GM12878 (cell line): ENCODE measurements at regions not wholly inside any gene's neighbourhood (a gene's known extent, or its start where the extent isn't known, plus 50 kb on each side); places are given as distances from the start of the nearest gene placed in this dataset.

Experiments
- ATAC-seq: fragments of 200-7000 bp; cut with Tn5 transposase; 3 replicates; pipeline ENCODE4 v1.9.1; 2020; ENCODE audit warnings: mild to moderate bottlenecking, moderate library complexity
- BruUV-seq: library from RNA; stranded (reverse); fragments of 400-500 nt; replicated peaks from 2 replicates; lab custom pipeline; 2021; lab: Mats Ljungman, UMichigan
- CTCF ChIA-PET: fragments of 300-600 bp; sonication (Branson Sonifier 250); formaldehyde crosslinking; extraction: SDS; loops from one replicate; lab custom pipeline; 2021; ENCODE audit warnings: inconsistent platforms; lab: Yijun Ruan, JAX
- POLR2A ChIA-PET: fragments of 350-600 bp; formaldehyde crosslinking; extraction: SDS; loops from one replicate; lab custom pipeline; 2021; ENCODE audit warnings: inconsistent platforms; lab: Charles Lee
- RAD21 ChIA-PET: fragments of 300-600 bp; sonication (Branson Sonifier 250); formaldehyde crosslinking; loops from one replicate; lab custom pipeline; 2023; ENCODE audit warnings: antibody characterized with exemption; ENCODE audit not compliant: unreplicated experiment; lab: Charles Lee
- SMC1A ChIA-PET: fragments of 300-600 bp; sonication (Branson Sonifier 250); formaldehyde crosslinking; loops from one replicate; lab custom pipeline; 2023; ENCODE audit not compliant: unreplicated experiment, uncharacterized antibody; lab: Charles Lee
- DNase-seq: peaks from one replicate; pipeline ENCODE4 v3.0.0-alpha.2; 2011; ENCODE audit warnings: low read depth, low spot score
- FAIRE-seq: peaks from 3 replicates; lab custom pipeline; 2011; peaks lifted over from hg19 to GRCh38; lab: Jason Lieb, UNC
- H2AFZ ChIP-seq: 2 replicates; pipeline ENCODE4 v1.6.0; 2011; ENCODE audit warnings: low read depth, low read length, control low read depth; ENCODE audit not compliant: control insufficient read depth
- H3K27ac ChIP-seq: 2 replicates; pipeline ENCODE4 v1.5.1; 2011; ENCODE audit warnings: control low read depth; ENCODE audit not compliant: control insufficient read depth, insufficient read depth
- H3K27me3 ChIP-seq, 2 experiments: replicated peaks in 1 of 2; 2 replicates each; pipeline versions ENCODE4 v1.6.0 to v1.6.1; 2011; ENCODE audit warnings: low read length in 1 of 2; ENCODE audit not compliant: control insufficient read depth in 2 of 2, insufficient read depth in 2 of 2
- H3K36me3 ChIP-seq, 2 experiments: 2 replicates each; pipeline ENCODE4 v1.5.1; 2011; ENCODE audit warnings: low read length in 1 of 2; ENCODE audit not compliant: control insufficient read depth in 2 of 2, insufficient read depth in 2 of 2
- H3K4me1 ChIP-seq: 2 replicates; pipeline ENCODE4 v1.6.1; 2011; ENCODE audit warnings: mild to moderate bottlenecking, low read length, moderate library complexity, mixed read lengths; ENCODE audit not compliant: control insufficient read depth, insufficient read depth
- H3K4me2 ChIP-seq: 2 replicates; pipeline ENCODE4 v1.6.0; 2011; ENCODE audit warnings: control low read depth; ENCODE audit not compliant: control insufficient read depth, insufficient read depth
- H3K4me3 ChIP-seq: fragments of 200-600 bp; sonication (generic); 2 replicates; pipeline ENCODE4 v1.5.1; 2016
- H3K79me2 ChIP-seq: 2 replicates; pipeline ENCODE4 v1.6.0; 2011; ENCODE audit warnings: low read length; ENCODE audit not compliant: control insufficient read depth, insufficient read depth
- H3K9ac ChIP-seq: 2 replicates; pipeline ENCODE4 v1.8.0; 2011; ENCODE audit warnings: low read length, control low read depth, mixed read lengths; ENCODE audit not compliant: control insufficient read depth, insufficient read depth
- H3K9me3 ChIP-seq: replicated peaks from 3 replicates; pipeline ENCODE4 v1.5.1; 2011; ENCODE audit warnings: mild to moderate bottlenecking, low read length; ENCODE audit not compliant: control insufficient read depth, insufficient read depth
- H4K20me1 ChIP-seq: 2 replicates; pipeline ENCODE4 v1.6.0; 2011; ENCODE audit not compliant: control insufficient read depth, insufficient read depth
- BCL3 ChIP-seq: IDR thresholded peaks from 2 replicates; pipeline ENCODE4 v1.6.1; 2011; ENCODE audit warnings: borderline replicate concordance, low read depth, mild to moderate bottlenecking, moderate library complexity, low read length; ENCODE audit not compliant: insufficient read depth, poor library complexity, severe bottlenecking
- CBX5 ChIP-seq: sonication (generic); IDR thresholded peaks from 2 replicates; pipeline ENCODE4 v1.6.1; 2016; ENCODE audit warnings: low read depth, moderate library complexity, mild to moderate bottlenecking, inconsistent platforms
- E2F8 ChIP-seq: fragments of 450-650 bp; IDR thresholded peaks from 2 replicates; pipeline ENCODE4 v1.6.1; 2018; ENCODE audit warnings: mild to moderate bottlenecking, low read depth, moderate library complexity; ENCODE audit not compliant: partially characterized antibody
- ESRRA ChIP-seq: IDR thresholded peaks from 2 replicates; pipeline ENCODE4 v1.6.1; 2012; ENCODE audit warnings: mild to moderate bottlenecking, low read length, improper control_type of control experiment
- KAT2A ChIP-seq: conservative IDR thresholded peaks from 2 replicates; pipeline ENCODE4 v1.6.1; 2011; ENCODE audit warnings: low read depth, low read length; ENCODE audit not compliant: control insufficient read depth
- MEF2B ChIP-seq: fragments of 450-650 bp; IDR thresholded peaks from 2 replicates; pipeline ENCODE4 v1.6.1; 2018; ENCODE audit warnings: mild to moderate bottlenecking, moderate library complexity; ENCODE audit not compliant: partially characterized antibody, poor library complexity, severe bottlenecking
- RAD21 ChIP-seq: IDR thresholded peaks from 2 replicates; pipeline ENCODE4 v1.6.1; 2011; ENCODE audit warnings: mild to moderate bottlenecking, low read depth, low read length, moderate library complexity; ENCODE audit not compliant: insufficient read depth
- TCF3 ChIP-seq: IDR thresholded peaks from 2 replicates; pipeline ENCODE4 v1.6.1; 2012; ENCODE audit warnings: low read depth, mild to moderate bottlenecking, low read length, borderline replicate concordance; ENCODE audit not compliant: insufficient read depth
- TCF7 ChIP-seq: IDR thresholded peaks from 2 replicates; pipeline ENCODE4 v1.6.1; 2014; ENCODE audit warnings: antibody characterized with exemption, borderline replicate concordance
- ZBTB11 ChIP-seq: fragments of 450-650 bp; formaldehyde crosslinking; IDR thresholded peaks from 2 replicates; pipeline ENCODE4 v1.5.0; 2022; ENCODE audit warnings: mild to moderate bottlenecking, missing genetic modification characterization
- ZBTB33 ChIP-seq: fragments of 450-650 bp; IDR thresholded peaks from 2 replicates; pipeline ENCODE4 v1.6.1; 2017; ENCODE audit warnings: mild to moderate bottlenecking
- ZNF384 ChIP-seq: IDR thresholded peaks from 2 replicates; pipeline ENCODE4 v1.6.1; 2012; ENCODE audit warnings: low read depth, mild to moderate bottlenecking, low read length, improper control_type of control experiment, borderline replicate concordance
- WGBS: methylation state at CpG from one replicate; pipeline ENCODE4 v1.1.6; 2016; ENCODE audit warnings: low lambda C conversion rate; ENCODE audit not compliant: insufficient replicate concordance, insufficient coverage; ENCODE audit errors: missing lambda C conversion rate; 5-methylcytosine and 5-hydroxymethylcytosine counted together
- in situ Hi-C: fragments of 300-500 bp; cut with MboI; formaldehyde crosslinking; loops from 9 replicates; pipeline ENCODE4 v1.14.3; 2018; ENCODE audit warnings: mixed read lengths
- intact Hi-C: fragments of 100-400 bp; cut with micrococcal nuclease; formaldehyde crosslinking; loops from one replicate; pipeline ENCODE4 v1.14.2; 2022; ENCODE audit not compliant: unreplicated experiment
- TF ChIP-seq, protein P1 (sequence below): fragments of 450-650 bp; IDR thresholded peaks from 2 replicates; pipeline ENCODE4 v1.6.1; 2016; ENCODE audit warnings: mild to moderate bottlenecking

GRCh38 chr7:156106107-156106426 lies 293.8 kb upstream of the SHH start:
- Histone ChIP-seq H3K27me3 (no peaks in the 10 kb centered on the region; a peak in 1 of 4 replicates), H2AFZ (no peak overlapping the region), H3K79me2 (no peaks in the 10 kb centered on the region), H3K4me3 (no peak overlapping the region), H3K36me3 (no peaks in the 10 kb centered on the region), H3K4me2 (no peak overlapping the region), H3K4me1 (no peaks in the 10 kb centered on the region), H3K9ac (no peak overlapping the region), H4K20me1 (no peaks in the 10 kb centered on the region), H3K9me3 (no peaks in the 10 kb centered on the region), H3K27ac (no peak overlapping the region)
- SMC1A ChIA-PET: interaction anchor here (1.1 kb wide), 1 partner anchor 12 kb away, joined by 3 read pairs; no protein-coding TSS in a partner anchor
- FAIRE-seq (no peak), DNase-seq (no peak), ATAC-seq (no peak)
- RAD21 ChIA-PET: no interaction called here
- CTCF ChIA-PET: no interaction called here
- intact Hi-C loops: no loop called here
- in situ Hi-C loops: no loop called here
- POLR2A ChIA-PET: no interaction called here
- no TSS peak for BruUV-seq
- WGBS: 53% methylated on average over 9 of the region's 9 CpGs
- TF ChIP-seq E2F8 (no peak), KAT2A (no peak), TCF3 (no peak), CBX5 (no peak), ZBTB11 (no peak), RAD21 (no peak), ZBTB33 (no peak), MEF2B (no peak), TCF7 (no peak), ZNF384 (no peak), ESRRA (no peak), BCL3 (no peak)
- TF ChIP-seq, protein P1, sequence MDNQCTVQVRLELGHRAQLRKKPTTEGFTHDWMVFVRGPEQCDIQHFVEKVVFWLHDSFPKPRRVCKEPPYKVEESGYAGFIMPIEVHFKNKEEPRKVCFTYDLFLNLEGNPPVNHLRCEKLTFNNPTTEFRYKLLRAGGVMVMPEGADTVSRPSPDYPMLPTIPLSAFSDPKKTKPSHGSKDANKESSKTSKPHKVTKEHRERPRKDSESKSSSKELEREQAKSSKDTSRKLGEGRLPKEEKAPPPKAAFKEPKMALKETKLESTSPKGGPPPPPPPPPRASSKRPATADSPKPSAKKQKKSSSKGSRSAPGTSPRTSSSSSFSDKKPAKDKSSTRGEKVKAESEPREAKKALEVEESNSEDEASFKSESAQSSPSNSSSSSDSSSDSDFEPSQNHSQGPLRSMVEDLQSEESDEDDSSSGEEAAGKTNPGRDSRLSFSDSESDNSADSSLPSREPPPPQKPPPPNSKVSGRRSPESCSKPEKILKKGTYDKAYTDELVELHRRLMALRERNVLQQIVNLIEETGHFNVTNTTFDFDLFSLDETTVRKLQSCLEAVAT: no peak
